Islet of Langerhans (tissue), 1 donor: ENCODE measurements at regions not wholly inside any gene's neighbourhood (a gene's known extent, or its start where the extent isn't known, plus 50 kb on each side); places are given as distances from the start of the nearest gene placed in this dataset.
"Not testable (repeated sequence)": the region's sequence is repeated elsewhere in the genome, so short reads cannot be mapped to it uniquely, and the experiment has no call there.

ENCODE experiments used
- FAIRE-seq: peaks from one replicate; lab custom pipeline; 2011; peaks lifted over from hg19 to GRCh38; lab: Jason Lieb, UNC

DNA sequence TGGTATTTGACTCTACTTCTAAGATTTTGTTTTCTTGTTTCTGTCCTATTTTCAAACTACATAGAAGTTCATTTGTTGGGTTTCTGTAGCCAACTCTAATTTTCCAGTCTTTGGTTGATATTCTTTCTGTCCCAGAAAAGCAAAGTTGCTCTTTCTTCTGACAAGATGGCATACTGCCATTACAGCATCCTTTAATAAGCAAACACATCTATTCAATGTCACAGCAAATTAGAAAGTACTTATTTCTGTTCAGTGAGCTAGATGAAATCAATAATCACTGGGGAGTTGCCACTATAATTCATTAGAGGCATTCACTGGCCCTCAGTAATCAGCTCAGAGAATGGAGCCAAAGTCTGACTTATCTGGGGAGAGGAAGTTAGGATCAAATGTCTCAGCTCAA is 1258.0 kb upstream of the IGFBP7 start:
- FAIRE-seq = no peak

DNA sequence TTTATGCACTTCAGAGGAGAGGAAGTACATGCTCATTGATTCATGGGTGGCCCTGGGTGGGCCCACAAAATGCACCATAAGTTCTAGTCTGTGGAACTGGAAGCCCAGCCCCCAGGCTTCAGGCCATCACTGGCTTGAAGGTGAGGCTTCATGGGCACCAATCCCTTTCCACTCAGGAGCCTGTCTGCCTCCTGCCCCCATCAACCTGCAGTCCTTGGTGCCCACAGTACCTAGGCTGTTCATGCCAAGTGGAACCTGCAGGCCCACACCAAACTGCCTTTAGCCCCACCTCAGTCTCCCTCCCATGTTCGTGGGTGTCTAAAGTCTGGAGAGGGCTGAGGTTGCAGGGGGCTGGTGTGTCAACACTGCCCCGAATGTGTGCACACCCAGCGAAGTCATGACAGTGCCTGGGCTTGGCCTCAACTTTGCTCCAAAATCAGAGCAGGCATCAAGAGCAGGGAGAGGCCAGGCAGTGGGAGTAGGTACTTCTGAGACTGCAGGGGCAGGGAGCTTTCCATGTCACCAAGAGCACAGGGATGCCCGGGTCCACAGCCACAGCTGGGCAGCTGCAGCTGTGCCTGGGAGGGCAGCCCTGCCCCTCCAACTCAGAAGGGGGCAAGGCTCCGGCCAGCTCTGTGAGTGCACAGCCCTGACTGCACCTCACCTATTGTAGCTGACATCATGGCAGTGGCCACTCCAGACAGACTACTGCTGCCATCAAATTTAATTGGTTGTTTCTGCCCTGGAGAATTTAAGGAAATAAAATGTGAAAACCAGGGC is 1250.4 kb upstream of the IGFBP7 start:
- FAIRE-seq = no peak

DNA sequence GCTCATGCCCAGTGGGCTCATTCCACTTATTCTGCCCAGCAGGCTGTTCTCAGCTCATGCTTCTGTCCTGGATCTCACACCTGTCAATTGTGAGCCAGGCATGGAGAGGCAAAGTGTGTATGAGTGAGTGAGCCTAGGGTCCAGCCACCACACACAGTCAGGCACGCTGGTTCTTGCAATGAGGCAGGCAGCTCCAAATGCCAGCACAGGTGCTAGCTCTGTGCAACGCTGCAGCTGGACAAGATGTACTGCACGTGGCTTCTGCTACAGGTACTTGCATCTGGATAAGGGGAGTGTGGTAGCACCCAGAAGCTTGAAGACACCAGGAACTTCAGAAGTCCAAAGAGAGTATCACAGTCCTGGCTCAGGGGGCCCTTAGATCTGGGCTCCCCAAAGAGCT is 1249.4 kb upstream of the IGFBP7 start:
- FAIRE-seq = no peak

DNA sequence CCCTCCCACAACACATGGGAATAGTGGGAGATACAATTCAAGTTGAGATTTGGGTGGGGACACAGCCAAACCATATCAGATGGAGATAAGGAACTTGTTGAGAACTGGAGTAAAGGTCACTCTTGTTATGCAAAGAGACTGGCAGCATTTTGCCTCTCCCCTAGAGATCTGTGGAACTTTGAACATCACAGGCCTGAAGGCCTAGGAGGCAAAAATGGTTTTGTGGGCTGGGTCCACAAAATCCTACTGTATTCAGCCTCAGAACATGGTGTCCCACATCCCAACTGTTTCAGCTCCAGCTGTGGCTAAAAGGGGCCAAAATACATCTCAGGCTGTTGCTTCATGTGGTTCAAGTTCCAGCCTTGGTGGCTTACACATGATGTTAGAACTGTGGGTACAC is 1247.8 kb upstream of the IGFBP7 start:
- FAIRE-seq = no peak

DNA sequence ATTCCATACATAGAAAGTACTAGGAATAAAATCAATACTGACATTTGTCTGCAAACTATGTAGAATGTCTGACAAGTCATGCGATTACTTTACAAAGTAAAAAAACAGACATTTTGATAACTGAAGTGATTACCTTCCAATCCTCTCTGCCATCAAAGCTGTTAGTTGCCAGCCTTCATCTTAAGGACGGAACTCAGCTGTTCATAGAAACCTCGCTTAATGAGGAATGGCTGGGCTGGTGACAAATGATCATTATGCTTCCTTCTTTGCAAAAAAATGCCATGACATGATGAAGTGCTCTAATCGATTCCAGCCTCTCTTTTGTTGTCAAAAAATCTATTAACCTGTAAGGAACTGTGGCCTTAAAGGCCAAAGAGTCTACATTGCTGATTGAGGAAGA is 1214.9 kb upstream of the IGFBP7 start:
- FAIRE-seq = no peak

DNA sequence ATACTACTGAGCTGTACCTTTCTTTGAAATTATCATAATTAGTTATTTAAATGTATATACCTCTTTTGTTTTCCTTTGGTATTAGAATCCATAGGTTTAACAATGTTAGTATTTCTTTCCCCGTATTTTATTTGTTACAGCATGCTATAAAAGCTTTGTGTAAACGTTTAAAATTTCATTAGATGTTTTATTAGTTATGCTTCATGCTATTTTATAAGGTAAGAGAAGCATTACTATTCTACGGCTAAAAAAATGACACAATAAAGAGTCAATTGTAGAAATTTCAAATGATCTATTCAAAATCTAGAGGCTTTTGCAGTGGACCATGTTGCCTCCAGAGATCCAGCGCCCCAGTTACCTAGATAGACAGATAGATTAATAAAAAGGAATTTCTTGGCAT is 1203.3 kb upstream of the IGFBP7 start:
- FAIRE-seq = no peak

DNA sequence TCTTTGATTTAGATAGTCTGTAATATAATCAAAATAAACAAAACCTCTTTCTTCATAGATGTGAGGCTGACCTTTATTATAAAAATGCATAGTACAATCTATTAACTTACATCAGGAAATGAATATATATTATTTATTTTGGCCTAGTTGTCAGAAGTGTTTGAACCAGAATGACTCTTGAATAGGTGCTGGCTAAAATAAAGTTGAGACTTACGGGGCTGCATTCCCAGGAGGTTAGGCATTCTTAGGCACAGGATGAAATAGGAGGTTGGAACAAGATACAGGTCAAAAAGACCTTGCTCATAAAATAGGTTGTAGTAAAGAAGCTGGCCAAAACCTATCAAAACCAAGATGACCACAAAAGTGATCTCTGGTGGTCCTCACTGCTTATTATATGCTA is 1193.3 kb upstream of the IGFBP7 start:
- FAIRE-seq = no peak

DNA sequence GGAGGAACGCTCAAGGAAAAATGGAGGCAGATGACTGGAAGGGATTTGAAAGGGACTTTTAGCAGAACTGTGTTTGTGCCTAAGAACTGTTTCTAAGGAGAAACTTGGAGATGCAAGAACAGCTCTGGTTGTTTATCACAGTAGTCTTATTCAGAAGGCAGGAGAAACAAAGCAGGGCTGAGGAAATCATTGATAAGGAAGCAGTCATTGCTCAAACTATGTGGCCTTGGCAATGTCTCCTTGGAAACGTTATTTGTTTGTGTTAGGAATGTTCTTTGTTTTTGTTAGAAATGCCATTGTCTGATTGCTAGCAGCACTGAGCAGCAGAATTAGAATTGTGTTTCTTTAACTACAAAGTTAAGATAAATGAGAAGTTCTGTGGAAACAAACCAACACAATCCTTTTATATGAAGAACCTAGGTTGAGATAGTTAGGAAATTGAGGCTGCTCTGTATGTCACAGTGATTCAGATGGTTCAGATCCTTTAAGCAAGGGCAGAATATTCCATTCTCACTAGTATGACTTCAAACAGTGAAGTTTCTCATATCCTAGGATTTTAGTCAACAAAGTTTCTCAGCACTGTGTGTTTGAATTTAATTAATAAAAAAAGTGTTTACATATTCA is 1191.3 kb upstream of the IGFBP7 start:
- no peak for FAIRE-seq

DNA sequence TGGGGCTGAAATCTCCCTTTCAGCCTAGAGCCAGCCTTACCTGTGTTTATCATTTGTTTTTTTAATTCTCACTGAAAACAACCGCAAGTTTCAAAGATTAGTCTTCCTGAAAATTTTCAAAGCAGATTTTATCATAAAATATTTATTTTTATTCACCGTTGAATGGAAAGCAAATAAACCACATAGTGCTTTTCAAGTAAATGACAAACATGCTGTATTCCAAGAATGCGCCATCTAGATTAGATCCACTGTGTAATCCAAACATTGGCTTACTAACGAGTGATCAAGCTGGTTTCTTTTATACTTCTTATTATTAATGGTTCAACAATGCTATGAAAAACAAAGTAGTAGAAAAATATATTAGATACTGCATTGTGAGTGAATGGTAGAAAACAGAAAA is 1176.2 kb upstream of the IGFBP7 start:
- FAIRE-seq = no peak

DNA sequence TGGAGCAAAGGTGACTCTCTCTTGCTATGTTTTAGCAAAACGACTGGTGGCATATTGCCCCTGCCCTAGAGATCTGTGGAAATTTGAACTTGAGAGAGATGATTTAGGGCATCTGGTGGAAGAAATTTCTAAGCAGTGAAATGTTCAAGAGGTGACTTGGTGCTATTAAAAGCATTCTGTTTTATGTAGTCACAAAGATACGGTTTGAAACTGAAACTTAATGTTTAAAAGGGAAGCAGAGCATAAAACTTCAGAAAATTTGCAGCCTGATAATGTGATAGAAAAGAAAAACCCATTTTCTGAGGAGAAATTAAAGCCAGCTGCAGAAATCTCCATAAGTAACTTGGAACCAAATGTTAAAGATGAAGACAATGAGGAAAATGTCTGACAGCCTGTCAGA is 1170.7 kb upstream of the IGFBP7 start:
- not testable (repeated sequence) for FAIRE-seq

DNA sequence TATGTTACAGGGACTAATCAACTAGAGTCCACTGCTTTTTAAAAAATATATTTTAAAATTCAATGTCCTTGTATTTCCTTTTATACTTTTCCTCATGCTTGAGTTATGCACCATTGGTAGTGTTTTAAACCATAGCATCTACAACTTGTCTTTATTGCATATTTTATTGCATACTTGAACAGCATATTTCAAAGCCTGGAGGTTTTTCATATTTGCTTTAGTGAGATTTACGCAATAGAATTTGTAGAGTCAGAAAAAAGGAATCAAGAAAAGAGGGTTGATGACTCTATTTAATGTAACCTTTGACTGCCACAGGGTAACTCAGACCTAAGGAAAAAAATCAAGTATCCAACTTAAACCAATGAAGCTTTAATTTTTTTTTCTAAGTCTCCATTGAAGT is 1165.7 kb upstream of the IGFBP7 start:
- FAIRE-seq = no peak

DNA sequence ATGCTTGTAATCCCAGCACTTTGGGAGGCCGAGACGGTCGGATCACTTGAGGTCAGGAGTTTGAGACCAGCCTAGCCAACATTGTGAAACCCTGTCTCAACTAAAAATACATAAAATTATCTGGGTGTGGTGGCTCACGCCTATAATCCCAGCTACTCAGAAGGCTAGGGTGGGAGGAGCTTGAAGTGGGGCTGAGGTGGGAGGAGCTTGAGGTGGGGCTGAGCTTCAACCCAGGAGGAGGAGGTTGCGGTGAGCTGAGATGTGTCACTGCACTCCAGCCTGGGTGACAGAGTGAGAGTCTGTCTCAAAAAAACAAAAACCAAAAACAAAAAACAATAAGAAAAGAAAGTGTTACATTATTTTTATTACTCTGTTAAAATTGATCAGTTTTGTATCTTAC is 1164.4 kb upstream of the IGFBP7 start:
- no peak for FAIRE-seq

DNA sequence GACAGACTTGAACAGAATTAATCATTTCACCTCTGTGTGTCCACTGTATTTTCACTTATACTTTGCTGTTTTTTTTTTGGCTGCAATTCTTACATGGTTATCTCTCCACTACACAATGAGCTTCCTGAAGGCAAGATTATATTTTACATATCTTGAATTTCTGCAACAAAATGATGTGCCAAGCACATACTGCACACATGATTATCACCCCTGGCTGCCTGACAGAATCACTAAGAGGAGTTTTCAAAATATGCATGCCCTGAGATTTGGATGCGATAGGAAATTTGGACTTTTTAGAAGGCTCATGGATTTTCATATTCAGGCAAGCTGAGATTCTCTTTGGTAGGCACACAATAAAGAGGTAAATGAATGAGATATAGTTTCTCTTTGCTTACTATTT is 1162.1 kb upstream of the IGFBP7 start:
- no peak for FAIRE-seq

DNA sequence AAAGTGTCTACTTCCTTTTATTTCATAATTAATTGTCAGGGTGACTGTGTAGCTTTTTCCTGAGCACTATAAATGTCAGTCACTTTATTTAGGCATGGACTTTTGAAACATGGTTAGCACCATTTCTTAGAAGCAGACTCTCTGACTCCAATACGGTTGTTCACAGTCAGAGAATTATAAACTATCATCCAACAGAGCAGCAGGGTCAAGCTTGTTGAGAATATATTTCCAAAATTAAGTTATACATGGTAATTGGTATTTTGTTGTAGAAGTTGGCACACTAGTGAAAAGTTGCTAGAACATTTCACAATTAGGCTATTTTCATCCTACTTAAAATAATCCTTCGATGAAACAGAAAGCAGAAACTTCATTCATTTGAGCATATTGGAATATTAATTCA is 1155.5 kb upstream of the IGFBP7 start:
- FAIRE-seq = no peak

DNA sequence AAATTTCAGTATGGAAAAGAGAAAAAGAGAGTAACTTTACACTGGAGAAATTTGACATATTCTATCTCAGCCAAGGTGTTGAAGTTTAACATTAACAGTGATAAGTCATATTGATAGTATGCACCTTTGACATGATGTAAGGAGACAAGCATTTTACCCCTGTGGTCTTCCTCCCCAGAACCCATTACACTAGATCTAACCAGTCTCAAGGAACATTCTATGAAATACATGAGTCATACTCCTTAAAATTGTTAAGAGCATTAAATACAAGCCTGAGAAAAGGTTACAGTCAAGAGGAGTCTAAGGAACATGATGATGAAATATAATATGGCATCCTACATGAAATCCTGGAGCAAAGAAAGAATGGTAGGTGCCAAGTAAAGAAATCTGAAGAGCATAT is 1151.3 kb upstream of the IGFBP7 start:
- no peak for FAIRE-seq

DNA sequence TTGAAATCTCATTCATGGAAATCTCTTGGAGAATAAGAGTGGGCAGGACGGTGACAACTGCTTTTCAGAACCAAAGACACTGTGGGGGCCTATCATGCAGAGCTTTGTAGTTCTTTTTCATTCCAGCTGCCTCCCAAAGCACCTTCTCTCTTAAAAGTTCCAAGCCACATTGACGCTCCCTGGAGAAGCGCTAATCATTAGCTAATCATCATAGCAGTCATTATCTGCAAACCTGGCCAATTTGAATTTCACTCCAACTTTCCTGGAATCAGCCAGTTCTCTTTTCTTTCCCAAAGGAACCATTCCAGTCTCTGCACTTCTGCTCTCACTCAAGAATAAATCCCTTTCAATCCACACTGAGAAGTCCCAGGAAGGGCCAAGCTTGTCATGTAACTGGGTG is 1144.1 kb upstream of the IGFBP7 start:
- FAIRE-seq = no peak

DNA sequence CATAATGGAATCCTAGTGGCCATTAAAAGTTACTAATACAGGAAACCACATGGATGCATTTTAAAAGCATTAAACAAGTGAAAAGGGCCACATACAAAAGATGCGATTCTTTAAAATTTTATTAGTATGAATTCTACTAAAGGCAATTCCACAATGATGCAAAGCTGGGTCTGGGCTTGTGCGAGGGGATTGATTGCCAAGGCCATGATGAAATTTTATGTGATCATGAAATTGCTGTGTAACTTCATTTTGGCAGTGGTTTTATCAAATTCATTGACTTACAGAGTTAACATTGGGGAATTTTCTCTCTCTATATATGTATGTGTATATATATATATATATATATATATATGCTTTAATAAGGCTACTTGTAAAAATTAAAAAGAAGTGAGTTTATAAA is 1142.5 kb upstream of the IGFBP7 start:
- FAIRE-seq = no peak

DNA sequence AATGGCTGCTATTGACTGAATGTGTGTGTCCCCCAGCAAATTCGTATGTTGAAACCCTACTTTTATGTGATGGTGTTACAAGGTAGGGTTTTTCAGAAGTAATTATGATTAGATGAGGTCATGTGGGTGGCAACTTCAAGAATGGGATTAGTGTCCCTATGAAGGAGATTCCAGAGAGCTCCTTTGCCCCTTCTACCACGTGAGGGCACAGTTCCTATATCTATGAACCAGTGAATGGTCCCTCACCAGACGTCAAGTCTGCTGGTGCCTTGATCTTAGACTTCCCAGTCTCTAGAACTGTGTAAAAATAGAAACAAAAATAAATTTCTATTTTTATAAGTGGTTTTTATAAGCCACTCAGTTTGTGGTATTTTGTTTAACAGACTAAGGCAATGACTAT is 1137.6 kb upstream of the IGFBP7 start:
- no peak for FAIRE-seq

DNA sequence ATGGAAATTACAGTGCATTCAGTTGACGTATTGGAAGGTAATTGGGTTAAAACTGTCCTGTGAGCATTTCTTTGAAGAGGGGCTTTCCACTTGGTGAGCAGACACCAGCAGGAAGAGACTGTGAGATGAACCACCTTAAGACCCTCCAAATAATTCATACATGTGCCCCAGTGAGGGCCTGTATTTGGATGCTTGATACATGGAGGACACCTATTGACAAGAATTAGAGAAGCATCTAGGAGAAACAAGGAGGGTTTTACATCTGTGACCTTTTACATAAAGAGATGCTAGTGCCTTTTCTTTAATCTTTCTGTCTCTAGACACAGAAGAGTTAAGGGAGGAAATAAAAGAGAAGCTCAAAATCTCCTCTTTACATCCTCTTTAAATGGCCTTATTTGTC is 1115.3 kb upstream of the IGFBP7 start:
- no peak for FAIRE-seq

DNA sequence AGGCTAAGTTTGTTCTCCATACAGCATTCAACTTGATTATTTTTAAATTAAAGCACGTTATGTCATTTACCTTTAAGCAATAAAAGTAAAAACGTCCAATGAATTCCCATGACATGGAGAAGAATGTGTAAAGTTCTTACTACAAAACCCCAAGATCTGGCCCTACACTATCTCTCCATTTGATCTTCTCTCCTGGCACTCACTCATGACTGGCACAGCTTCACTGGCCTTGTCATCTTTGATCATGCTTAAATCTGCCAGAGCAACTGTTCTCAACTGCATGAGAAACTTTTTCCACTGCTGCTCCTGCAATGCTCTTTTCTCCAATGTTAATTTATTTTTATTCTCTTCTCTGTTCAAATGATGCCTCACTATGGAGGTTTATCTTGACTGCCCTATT is 1109.0 kb upstream of the IGFBP7 start:
- no peak for FAIRE-seq

DNA sequence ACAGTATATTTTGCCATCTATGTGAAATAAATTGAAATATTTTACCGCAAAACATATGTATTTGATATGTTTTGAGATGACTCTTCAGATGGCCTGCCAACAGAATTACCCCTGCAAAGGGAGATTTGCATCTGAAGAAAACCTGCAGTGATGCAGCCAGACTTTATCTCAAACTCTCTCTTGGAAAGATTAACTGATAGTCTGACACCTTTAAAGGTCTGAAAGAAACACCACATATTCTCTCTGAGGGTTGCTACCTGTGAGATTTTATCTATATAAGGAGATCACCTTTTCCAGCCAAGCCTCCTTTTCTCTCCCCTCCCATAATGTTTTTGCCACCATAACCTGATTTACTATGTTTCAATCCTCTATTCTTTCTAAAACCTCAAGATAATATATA is 1106.3 kb upstream of the IGFBP7 start:
- no peak for FAIRE-seq

DNA sequence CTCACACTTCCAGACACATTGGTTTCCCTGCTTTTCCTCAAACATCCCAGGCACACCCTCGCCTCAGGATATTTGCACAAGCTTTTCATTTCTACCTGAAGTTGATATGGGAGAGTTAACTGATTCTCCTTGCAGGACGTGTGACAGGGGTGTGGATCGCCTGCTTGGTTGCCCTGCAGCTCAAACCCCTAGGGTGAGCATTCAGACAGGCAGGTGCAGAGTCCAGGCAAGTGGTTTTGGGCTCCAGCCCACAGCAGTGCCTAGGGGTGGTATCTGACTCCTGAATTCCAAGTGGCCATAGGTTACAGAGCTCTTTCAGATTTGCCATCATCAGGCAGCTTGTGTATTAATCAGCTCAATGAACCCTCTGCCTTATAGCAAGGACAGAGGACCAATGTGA is 1104.2 kb upstream of the IGFBP7 start:
- FAIRE-seq = no peak

DNA sequence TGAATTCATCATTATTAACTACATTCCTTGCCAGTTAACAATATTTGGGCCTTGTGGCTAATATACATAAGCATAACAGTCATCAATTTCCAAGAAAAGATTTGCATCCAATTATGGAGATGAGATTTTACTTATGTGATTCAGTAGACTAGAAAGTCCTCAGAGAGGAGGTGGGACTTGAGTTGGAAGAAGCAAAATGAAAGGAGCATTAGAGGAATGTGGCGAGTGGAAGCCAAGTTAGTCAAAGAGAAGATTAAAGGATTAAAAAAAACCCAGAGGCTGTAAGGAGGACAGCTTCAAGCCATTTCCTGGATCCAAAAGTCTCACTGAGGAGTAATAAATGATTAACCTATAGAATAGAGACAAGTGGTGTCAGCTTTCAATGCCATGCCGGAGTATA is 1099.4 kb upstream of the IGFBP7 start:
- no peak for FAIRE-seq

DNA sequence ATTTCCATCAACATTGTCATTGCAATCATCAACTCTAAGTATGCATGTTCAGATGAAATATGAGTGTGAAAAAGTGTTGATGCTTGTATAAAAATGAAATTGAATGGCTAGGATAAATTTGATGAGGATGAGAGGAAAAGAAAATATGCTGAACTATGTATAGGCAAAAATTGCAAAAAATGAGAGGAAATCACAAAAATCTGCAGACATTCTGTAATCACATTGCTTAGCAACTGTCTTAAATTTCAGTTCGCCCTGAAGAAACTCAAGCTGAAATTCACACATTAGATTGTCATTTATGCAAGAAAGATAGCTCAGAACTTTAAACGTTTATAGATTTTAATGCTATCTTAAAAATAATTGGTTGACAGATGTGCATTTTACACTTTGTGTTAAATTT is 1098.8 kb upstream of the IGFBP7 start:
- FAIRE-seq = no peak
